Bronchial epithelial cell (primary cell): ENCODE measurements at regions not wholly inside any gene's neighbourhood (a gene's known extent, or its start where the extent isn't known, plus 50 kb on each side); places are given as distances from the start of the nearest gene placed in this dataset.

Experiments
- DNase-seq: peaks from one replicate; pipeline ENCODE4 v3.0.0-alpha.2; 2010; ENCODE audit warnings: low read depth
- FAIRE-seq: peaks from 2 replicates; lab custom pipeline; 2011; peaks lifted over from hg19 to GRCh38; lab: Jason Lieb, UNC
- H3K27me3 ChIP-seq: 2 replicates; pipeline ENCODE4 v1.5.1; 2011; ENCODE audit warnings: low read length; ENCODE audit not compliant: control insufficient read depth, insufficient read depth
- H3K36me3 ChIP-seq: 2 replicates; pipeline ENCODE4 v1.5.1; 2011; ENCODE audit warnings: low read length; ENCODE audit not compliant: control insufficient read depth, insufficient read depth
- H3K4me3 ChIP-seq: 2 replicates; pipeline ENCODE4 v1.5.1; 2011; ENCODE audit warnings: mild to moderate bottlenecking, low read depth, low read length, control low read depth
- TF ChIP-seq, protein P1 (sequence below): IDR thresholded peaks from 2 replicates; pipeline ENCODE4 v1.5.1; 2011; ENCODE audit warnings: mild to moderate bottlenecking, moderate library complexity, low read length, control low read depth, inconsistent platforms; ENCODE audit not compliant: insufficient read depth, severe bottlenecking

DNA sequence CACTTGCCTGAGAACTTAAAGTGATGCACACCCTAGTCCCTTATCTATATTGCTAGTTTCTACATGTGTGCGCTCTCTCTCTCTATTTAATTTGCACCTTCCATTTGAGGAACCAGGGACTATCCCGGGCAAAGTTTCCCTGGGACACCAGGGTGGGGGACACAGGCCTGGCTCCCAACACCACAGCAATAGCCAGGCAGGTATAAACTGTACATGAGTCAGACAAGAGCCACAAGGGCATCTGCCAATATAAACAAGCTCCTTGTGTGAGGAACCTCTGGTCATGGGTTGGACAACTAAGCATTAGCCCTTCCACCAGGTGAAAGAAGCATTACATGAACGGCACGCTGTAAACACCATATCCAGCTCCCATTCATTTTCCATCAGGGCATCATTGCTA lies 455.5 kb downstream of the STIM2 start:
- no peak overlapping the region for H3K4me3 ChIP-seq
- no peaks in the 10 kb centered on the region for H3K36me3 ChIP-seq
- FAIRE-seq (no peak), DNase-seq (no peak)
- TF ChIP-seq, protein P1, sequence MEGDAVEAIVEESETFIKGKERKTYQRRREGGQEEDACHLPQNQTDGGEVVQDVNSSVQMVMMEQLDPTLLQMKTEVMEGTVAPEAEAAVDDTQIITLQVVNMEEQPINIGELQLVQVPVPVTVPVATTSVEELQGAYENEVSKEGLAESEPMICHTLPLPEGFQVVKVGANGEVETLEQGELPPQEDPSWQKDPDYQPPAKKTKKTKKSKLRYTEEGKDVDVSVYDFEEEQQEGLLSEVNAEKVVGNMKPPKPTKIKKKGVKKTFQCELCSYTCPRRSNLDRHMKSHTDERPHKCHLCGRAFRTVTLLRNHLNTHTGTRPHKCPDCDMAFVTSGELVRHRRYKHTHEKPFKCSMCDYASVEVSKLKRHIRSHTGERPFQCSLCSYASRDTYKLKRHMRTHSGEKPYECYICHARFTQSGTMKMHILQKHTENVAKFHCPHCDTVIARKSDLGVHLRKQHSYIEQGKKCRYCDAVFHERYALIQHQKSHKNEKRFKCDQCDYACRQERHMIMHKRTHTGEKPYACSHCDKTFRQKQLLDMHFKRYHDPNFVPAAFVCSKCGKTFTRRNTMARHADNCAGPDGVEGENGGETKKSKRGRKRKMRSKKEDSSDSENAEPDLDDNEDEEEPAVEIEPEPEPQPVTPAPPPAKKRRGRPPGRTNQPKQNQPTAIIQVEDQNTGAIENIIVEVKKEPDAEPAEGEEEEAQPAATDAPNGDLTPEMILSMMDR = no peak
- H3K27me3 ChIP-seq = no peaks in the 10 kb centered on the region

DNA sequence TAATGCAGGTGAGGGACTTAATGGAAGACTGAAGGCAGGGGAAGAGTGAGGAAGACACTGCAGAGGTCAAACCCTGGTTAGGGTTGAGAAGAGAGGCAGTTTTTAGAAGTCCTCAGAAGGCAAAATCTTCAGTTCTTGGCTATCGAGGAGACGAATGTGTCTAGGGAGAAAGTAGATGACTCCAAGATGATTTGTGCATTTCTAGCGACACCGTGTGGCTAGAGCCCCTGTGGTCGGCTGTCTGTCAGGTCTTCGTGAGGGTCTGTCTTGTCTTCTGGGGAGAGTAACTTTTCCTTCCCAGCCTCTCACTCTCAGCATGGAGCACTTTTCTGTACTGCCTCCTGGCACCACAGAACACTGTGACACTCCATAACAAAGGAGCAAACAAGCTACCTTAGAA lies 458.1 kb downstream of the STIM2 start:
- FAIRE-seq = peak; percentile 55
- DNase-seq = peak; percentile 25
- TF ChIP-seq, protein P1 = peak; percentile 48
- Histone ChIP-seq H3K4me3 (no peak overlapping the region), H3K27me3 (no peaks in the 10 kb centered on the region), H3K36me3 (no peaks in the 10 kb centered on the region)

DNA sequence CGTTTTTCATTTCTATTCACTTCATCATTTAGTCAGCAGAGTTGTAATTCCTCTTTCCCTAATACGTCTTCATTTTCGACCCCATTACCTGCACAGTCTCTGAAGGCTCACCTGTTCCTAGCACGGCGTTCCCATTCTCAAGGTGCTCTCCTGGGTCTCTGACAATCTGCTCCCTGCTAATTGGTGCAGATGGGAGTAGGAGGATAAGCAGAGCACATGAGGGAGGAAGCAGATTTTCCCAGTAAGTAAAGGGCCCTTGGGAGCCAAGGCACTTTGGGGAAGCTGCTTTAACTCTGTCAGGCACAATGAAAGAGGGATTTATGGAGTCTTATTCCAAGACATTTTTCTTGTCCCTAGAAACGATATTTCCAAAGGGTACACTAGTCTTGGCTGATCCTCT lies 466.4 kb downstream of the STIM2 start:
- Histone ChIP-seq H3K27me3 (no peaks in the 10 kb centered on the region), H3K4me3 (no peak overlapping the region), H3K36me3 (no peaks in the 10 kb centered on the region)
- DNase-seq (no peak), FAIRE-seq (no peak)
- TF ChIP-seq, protein P1 = no peak

DNA sequence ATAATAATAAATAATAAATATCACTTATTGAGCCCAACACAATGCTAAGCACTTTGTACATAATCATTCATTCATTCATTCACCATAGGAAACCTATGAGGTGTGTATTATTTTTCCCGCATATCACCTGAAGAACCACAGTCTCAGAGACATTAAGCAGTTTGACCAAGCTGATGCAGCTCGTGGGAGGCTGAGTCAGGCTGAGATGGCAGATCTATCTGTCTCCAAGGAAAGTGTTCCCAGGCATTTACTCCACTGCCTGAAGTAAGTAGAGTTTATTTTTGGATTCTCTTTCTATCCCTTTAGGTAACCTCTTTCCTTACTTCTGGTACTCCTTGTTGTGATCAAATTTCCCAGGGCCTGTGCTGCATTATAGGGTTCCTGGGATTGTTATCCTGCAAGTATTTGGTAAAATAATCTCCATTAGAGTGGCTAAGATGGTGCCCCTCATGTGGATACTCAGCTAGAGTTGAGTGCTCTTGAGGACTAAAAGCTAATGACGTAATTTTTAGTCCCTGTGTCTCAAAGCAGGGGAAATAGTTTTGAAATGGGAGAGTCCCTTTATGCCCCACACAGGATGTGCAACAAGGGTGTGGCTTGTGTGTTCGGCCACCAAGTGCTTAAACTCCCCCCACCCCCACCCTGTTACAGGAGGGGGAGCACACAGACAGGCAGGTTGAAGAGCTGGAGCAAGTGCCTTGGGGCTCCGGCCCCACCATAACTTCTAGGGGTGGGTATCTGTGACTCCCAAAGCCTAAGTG lies 467.0 kb downstream of the STIM2 start:
- Histone ChIP-seq H3K27me3 (no peaks in the 10 kb centered on the region), H3K4me3 (no peak overlapping the region), H3K36me3 (no peaks in the 10 kb centered on the region)
- no peak for FAIRE-seq
- DNase-seq = peak; percentile 11
- TF ChIP-seq, protein P1 = no peak

DNA sequence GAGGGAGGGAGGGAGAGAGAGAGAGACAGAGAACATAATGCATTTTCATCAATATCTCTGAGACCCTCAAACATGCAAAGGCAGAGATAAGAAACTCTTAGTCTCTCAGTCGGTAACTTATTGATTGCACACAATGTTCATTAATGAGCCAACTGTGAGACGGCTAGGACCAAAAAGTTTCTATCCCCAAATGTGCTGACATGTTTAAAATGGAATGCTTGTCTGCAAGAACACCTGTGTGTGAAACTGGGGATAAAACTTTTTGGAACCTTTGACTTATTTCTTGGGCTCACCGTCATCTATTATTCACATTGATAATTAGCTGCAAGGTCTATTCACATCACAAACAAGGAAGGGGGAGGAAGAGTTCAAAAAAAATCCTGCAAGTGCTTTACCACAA lies 477.9 kb downstream of the STIM2 start:
- FAIRE-seq = no peak

More for the DNA sequence above, 477.9 kb downstream of the STIM2 start:
- Histone ChIP-seq H3K4me3 (no peak overlapping the region), H3K36me3 (no peaks in the 10 kb centered on the region), H3K27me3 (no peaks in the 10 kb centered on the region)
- no peak for DNase-seq
- TF ChIP-seq, protein P1 = no peak
